SH-SY5Y (cell line): ENCODE measurements at regions not wholly inside any gene's neighbourhood (a gene's known extent, or its start where the extent isn't known, plus 50 kb on each side); places are given as distances from the start of the nearest gene placed in this dataset.

ENCODE experiments used
- GATA2 ChIP-seq: IDR thresholded peaks from 2 replicates; pipeline ENCODE4 v1.6.1; 2011; ENCODE audit warnings: mild to moderate bottlenecking, low read depth, low read length
- GATA3 ChIP-seq: IDR thresholded peaks from 2 replicates; pipeline ENCODE4 v1.6.1; 2011; ENCODE audit warnings: low read depth, mild to moderate bottlenecking, low read length, moderate library complexity

GRCh38 chr1:5340560-5341130 is 651.6 kb downstream of the NPHP4 start:
- no peak for TF ChIP-seq GATA2
- no peak for TF ChIP-seq GATA3
